CD4-positive, alpha-beta T cell (primary cell): ENCODE measurements at regions not wholly inside any gene's neighbourhood (a gene's known extent, or its start where the extent isn't known, plus 50 kb on each side); places are given as distances from the start of the nearest gene placed in this dataset.

Source experiments
- ATAC-seq: fragments of 200-7000 bp; cut with Tn5 transposase; one replicate; pipeline ENCODE4 v1.10.0; 2022; ENCODE audit warnings: mild to moderate bottlenecking; ENCODE audit not compliant: poor library complexity
- CTCF ChIA-PET: fragments of 350-600 bp; sonication (Branson Sonifier 250); formaldehyde crosslinking; loops from one replicate; lab custom pipeline; 2021; ENCODE audit warnings: antibody characterized with exemption, inconsistent platforms; lab: Charles Lee
- POLR2A ChIA-PET: fragments of 350-600 bp; sonication (Branson Sonifier 250); formaldehyde crosslinking; loops from one replicate; lab custom pipeline; 2021; ENCODE audit warnings: antibody characterized with exemption, inconsistent platforms; lab: Charles Lee
- DNase-seq, 14 experiments: peaks; one replicate each; pipeline ENCODE4 v3.0.0-alpha.2; 2013 to 2020; ENCODE audit warnings: mixed read lengths in 2 of 14
- H3K27ac ChIP-seq, 2 donors: one replicate each; pipeline versions ENCODE4 v1.5.1 to v1.7.0; 2013; ENCODE audit warnings: low read length in 2 of 2, low read depth in 1 of 2, mild to moderate bottlenecking in 1 of 2
- H3K27me3 ChIP-seq, 2 experiments: 1 replicate in 1 of 2; 2 replicates in 1 of 2; pipeline versions ENCODE4 v1.6.1 to v1.7.0; 2013; ENCODE audit warnings: low read length in 2 of 2, control low read depth in 1 of 2, mild to moderate bottlenecking in 1 of 2, moderate library complexity in 1 of 2; ENCODE audit not compliant: insufficient read depth in 2 of 2, control insufficient read depth in 1 of 2
- H3K36me3 ChIP-seq: one replicate; pipeline ENCODE4 v1.6.1; 2013; ENCODE audit warnings: low read length, control low read depth; ENCODE audit not compliant: insufficient read depth
- H3K4me1 ChIP-seq: one replicate; pipeline ENCODE4 v1.6.1; 2013; ENCODE audit warnings: low read length, control low read depth; ENCODE audit not compliant: insufficient read depth
- H3K4me3 ChIP-seq: one replicate; pipeline ENCODE4 v1.5.1; 2013; ENCODE audit warnings: mild to moderate bottlenecking, low read length, moderate library complexity
- H3K9me3 ChIP-seq, 2 experiments: 1 replicate in 1 of 2; 2 replicates in 1 of 2; pipeline versions ENCODE4 v1.6.1 to v1.7.0; 2013; ENCODE audit warnings: low read length in 2 of 2, mild to moderate bottlenecking in 2 of 2, control low read depth in 1 of 2, moderate library complexity in 1 of 2; ENCODE audit not compliant: control insufficient read depth in 1 of 2, insufficient read depth in 1 of 2
- H3K27ac Mint-ChIP-seq: one replicate; pipeline ENCODE4 v1.8.0; 2020; ENCODE audit warnings: mixed read lengths
- H3K27me3 Mint-ChIP-seq: one replicate; pipeline ENCODE4 v1.8.0; 2021; ENCODE audit warnings: mixed read lengths
- H3K36me3 Mint-ChIP-seq: one replicate; pipeline ENCODE4 v1.8.0; 2021; ENCODE audit warnings: low read depth, mixed read lengths
- H3K4me1 Mint-ChIP-seq: one replicate; pipeline ENCODE4 v1.8.0; 2021; ENCODE audit warnings: low read depth, mixed read lengths
- H3K4me3 Mint-ChIP-seq: one replicate; pipeline ENCODE4 v1.8.0; 2020; ENCODE audit warnings: mild to moderate bottlenecking, mixed read lengths
- H3K9me3 Mint-ChIP-seq: one replicate; pipeline ENCODE4 v1.8.0; 2020; ENCODE audit warnings: mixed read lengths
- intact Hi-C, 2 experiments: fragments of 100-400 bp; cut with DNase I in 1 of 2; cut with micrococcal nuclease in 1 of 2; formaldehyde crosslinking; loops; one replicate each; pipeline versions ENCODE4 v1.15.1 to v1.9.0; 2023 to 2025; cut with DNase I, micrococcal nuclease
- TF ChIP-seq, protein P1 (sequence below): fragments of 200-600 bp; IDR thresholded peaks from one replicate; pipeline ENCODE4 v1.8.0; 2022; ENCODE audit warnings: antibody characterized with exemption, mild to moderate bottlenecking

DNA sequence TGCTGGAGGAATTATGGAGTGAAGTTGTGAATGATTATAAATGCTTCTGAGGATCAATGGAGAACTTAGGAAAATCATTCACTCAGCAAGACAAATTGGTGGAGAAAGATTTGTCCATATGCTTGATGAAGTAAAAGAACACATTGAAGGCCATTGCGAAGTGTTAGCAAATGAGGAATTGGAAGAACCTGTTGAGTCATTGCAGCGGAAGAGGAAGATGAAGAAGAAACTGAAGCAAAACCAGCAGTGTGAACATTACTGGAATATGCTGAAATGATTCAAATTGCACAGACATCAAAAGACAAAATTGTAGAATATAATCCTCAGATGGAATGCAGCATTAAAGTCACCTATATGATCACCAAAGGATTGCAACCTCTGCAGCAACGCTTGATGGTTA is 168.1 kb downstream of the ADAMTS15 start:
- ChIA-PET CTCF (no interaction called here), POLR2A (no interaction called here)
- Histone ChIP-seq H3K4me1 (no peaks in the 10 kb centered on the region), H3K9me3 (no peaks in the 10 kb centered on the region), H3K27me3 (no peaks in the 10 kb centered on the region), H3K36me3 (no peaks in the 10 kb centered on the region), H3K4me3 (no peak overlapping the region), H3K27ac (no peak overlapping the region)
- no peaks in the 10 kb centered on the region for H3K4me1 Mint-ChIP-seq
- ATAC-seq = no peak
- H3K4me3 Mint-ChIP-seq = no peak overlapping the region
- intact Hi-C loops = no loop called here
- H3K27me3 Mint-ChIP-seq = peaks cover 1% of the 10 kb centered on the region
- H3K9me3 Mint-ChIP-seq = peaks cover 5% of the 10 kb centered on the region
- H3K27ac Mint-ChIP-seq = no peak overlapping the region
- peak in 1 of 14 experiments; percentile 15 for DNase-seq
- no peaks in the 10 kb centered on the region for H3K36me3 Mint-ChIP-seq
- TF ChIP-seq, protein P1, sequence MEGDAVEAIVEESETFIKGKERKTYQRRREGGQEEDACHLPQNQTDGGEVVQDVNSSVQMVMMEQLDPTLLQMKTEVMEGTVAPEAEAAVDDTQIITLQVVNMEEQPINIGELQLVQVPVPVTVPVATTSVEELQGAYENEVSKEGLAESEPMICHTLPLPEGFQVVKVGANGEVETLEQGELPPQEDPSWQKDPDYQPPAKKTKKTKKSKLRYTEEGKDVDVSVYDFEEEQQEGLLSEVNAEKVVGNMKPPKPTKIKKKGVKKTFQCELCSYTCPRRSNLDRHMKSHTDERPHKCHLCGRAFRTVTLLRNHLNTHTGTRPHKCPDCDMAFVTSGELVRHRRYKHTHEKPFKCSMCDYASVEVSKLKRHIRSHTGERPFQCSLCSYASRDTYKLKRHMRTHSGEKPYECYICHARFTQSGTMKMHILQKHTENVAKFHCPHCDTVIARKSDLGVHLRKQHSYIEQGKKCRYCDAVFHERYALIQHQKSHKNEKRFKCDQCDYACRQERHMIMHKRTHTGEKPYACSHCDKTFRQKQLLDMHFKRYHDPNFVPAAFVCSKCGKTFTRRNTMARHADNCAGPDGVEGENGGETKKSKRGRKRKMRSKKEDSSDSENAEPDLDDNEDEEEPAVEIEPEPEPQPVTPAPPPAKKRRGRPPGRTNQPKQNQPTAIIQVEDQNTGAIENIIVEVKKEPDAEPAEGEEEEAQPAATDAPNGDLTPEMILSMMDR = no peak

DNA sequence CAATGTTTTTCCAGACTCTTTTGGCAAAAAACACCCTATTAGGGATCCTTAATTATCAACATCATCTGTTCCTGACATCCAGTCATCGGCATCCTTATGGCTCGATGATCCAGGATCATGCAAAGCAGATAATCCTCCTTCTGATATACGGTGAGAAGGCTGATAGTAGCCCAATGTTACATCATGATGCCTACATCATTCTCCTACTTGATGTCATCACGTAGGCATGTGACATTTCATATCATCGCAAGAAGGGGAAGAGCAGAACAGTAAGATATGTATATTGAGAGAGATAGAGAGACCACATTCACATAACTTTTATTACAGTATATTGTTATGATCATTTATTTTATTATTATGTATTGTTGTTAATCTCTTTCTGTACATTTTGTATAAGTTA is 168.6 kb downstream of the ADAMTS15 start:
- Mint-ChIP-seq H3K27me3 (peaks cover 6% of the 10 kb centered on the region), H3K27ac (no peak overlapping the region), H3K36me3 (no peaks in the 10 kb centered on the region), H3K9me3 (peaks cover 5% of the 10 kb centered on the region), H3K4me3 (no peak overlapping the region), H3K4me1 (no peaks in the 10 kb centered on the region)
- TF ChIP-seq, protein P1 = no peak
- no peaks in the 10 kb centered on the region for H3K9me3 ChIP-seq
- intact Hi-C loops = loop anchor here in 1 of 2 experiments (1.0 kb wide), 1 partner anchor 16 kb away; no protein-coding TSS in a partner anchor
- POLR2A ChIA-PET = no interaction called here
- no peak for ATAC-seq
- H3K4me3 ChIP-seq = no peak overlapping the region
- peaks cover 0 to 2% of the 10 kb centered on the region in 2 experiments for H3K27me3 ChIP-seq
- no peak overlapping the region for H3K27ac ChIP-seq
- H3K36me3 ChIP-seq = no peaks in the 10 kb centered on the region
- peak in 1 of 14 experiments; percentile 9 for DNase-seq
- no peaks in the 10 kb centered on the region for H3K4me1 ChIP-seq
- CTCF ChIA-PET = no interaction called here

DNA sequence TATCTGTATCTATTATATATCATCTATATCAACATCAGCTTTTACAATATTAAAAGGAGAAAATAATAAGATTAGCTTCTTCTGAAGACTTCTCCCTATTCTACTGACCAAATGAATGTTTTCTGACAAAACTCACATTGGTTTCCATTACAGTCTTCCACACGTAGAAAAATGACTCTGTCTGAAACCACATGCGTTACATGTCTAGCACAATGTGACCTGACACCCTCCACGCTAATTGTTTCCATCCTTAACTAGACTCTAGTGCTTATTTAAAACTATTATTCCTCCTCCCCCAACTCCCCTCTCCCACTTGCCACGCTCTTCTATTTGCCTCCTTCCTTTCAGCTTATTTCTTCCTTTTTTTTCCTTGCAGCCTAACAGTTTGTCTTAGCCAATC is 172.1 kb downstream of the ADAMTS15 start:
- intact Hi-C loops = no loop called here
- H3K27me3 ChIP-seq = peaks cover 3% of the 10 kb centered on the region in 2 experiments
- DNase-seq = no peak
- ATAC-seq = no peak
- no peaks in the 10 kb centered on the region for H3K36me3 ChIP-seq
- peaks cover 27% of the 10 kb centered on the region for H3K27me3 Mint-ChIP-seq
- H3K27ac ChIP-seq = no peak overlapping the region
- no peak overlapping the region for H3K4me3 ChIP-seq
- no peaks in the 10 kb centered on the region for H3K4me1 Mint-ChIP-seq
- TF ChIP-seq, protein P1 = no peak
- no peaks in the 10 kb centered on the region for H3K36me3 Mint-ChIP-seq
- H3K4me3 Mint-ChIP-seq = no peak overlapping the region
- H3K27ac Mint-ChIP-seq = no peak overlapping the region
- no peaks in the 10 kb centered on the region for H3K9me3 ChIP-seq
- CTCF ChIA-PET = no interaction called here
- POLR2A ChIA-PET = no interaction called here
- H3K9me3 Mint-ChIP-seq = peaks cover 5% of the 10 kb centered on the region
- no peaks in the 10 kb centered on the region for H3K4me1 ChIP-seq
